NT2/D1 (cell line): ENCODE measurements at regions not wholly inside any gene's neighbourhood (a gene's known extent, or its start where the extent isn't known, plus 50 kb on each side); places are given as distances from the start of the nearest gene placed in this dataset.

Experiments used
- DNase-seq: peaks from one replicate; pipeline ENCODE4 v3.0.0-alpha.2; 2011; ENCODE audit warnings: low read depth, low spot score
- H3K27me3 ChIP-seq: 2 replicates; pipeline ENCODE4 v1.6.0; 2011; ENCODE audit warnings: mild to moderate bottlenecking; ENCODE audit not compliant: insufficient read length, insufficient read depth
- H3K36me3 ChIP-seq: 2 replicates; pipeline ENCODE4 v1.6.1; 2011; ENCODE audit warnings: mild to moderate bottlenecking, low read length, mixed read lengths; ENCODE audit not compliant: insufficient read depth, insufficient read length
- H3K4me1 ChIP-seq: 2 replicates; pipeline ENCODE4 v1.5.1; 2011; ENCODE audit not compliant: insufficient read depth, insufficient read length
- H3K4me3 ChIP-seq: 2 replicates; pipeline ENCODE4 v1.5.1; 2011; ENCODE audit warnings: low read depth; ENCODE audit not compliant: insufficient read length
- H3K9ac ChIP-seq: 2 replicates; pipeline ENCODE4 v1.6.0; 2011; ENCODE audit warnings: low read depth; ENCODE audit not compliant: insufficient read length
- H3K9me3 ChIP-seq: 2 replicates; pipeline ENCODE4 v1.5.1; 2011; ENCODE audit warnings: mild to moderate bottlenecking, low read length; ENCODE audit not compliant: insufficient read depth
- SUZ12 ChIP-seq: IDR thresholded peaks from 2 replicates; pipeline ENCODE4 v1.6.1; 2011; ENCODE audit not compliant: insufficient read length, insufficient read depth; ENCODE audit errors: extremely low read depth
- YY1 ChIP-seq: IDR thresholded peaks from 2 replicates; pipeline ENCODE4 v1.6.1; 2011; ENCODE audit not compliant: insufficient read length, insufficient read depth
- ZNF274 ChIP-seq: IDR thresholded peaks from 2 replicates; pipeline ENCODE4 v1.6.1; 2011; ENCODE audit warnings: mild to moderate bottlenecking, low read depth, low read length

- no peaks in the 10 kb centered on the region for H3K36me3 ChIP-seq
- H3K4me3 ChIP-seq = no peak overlapping the region
- no peaks in the 10 kb centered on the region for H3K9me3 ChIP-seq
- H3K27me3 ChIP-seq = no peaks in the 10 kb centered on the region
- no peak for DNase-seq
- H3K9ac ChIP-seq = no peak overlapping the region
- no peaks in the 10 kb centered on the region for H3K4me1 ChIP-seq
- TF ChIP-seq SUZ12 (no peak), YY1 (no peak), ZNF274 (no peak)
These were observed 491.8 kb downstream of the XIRP2 start for GRCh38 chr2:167380094-167380493.

- Histone ChIP-seq H3K36me3 (no peaks in the 10 kb centered on the region), H3K9me3 (no peaks in the 10 kb centered on the region), H3K27me3 (no peaks in the 10 kb centered on the region), H3K9ac (no peak overlapping the region), H3K4me3 (no peak overlapping the region), H3K4me1 (no peaks in the 10 kb centered on the region)
- TF ChIP-seq SUZ12 = no peak
- TF ChIP-seq YY1 = no peak
- TF ChIP-seq ZNF274 = no peak
- no peak for DNase-seq
These were observed 480.8 kb downstream of the XIRP2 start for GRCh38 chr2:167369083-167369482.

GRCh38 chr2:167368371-167368770 lies 480.1 kb downstream of the XIRP2 start:
- no peak for DNase-seq
- no peaks in the 10 kb centered on the region for H3K4me1 ChIP-seq
- TF ChIP-seq SUZ12 (no peak), YY1 (no peak), ZNF274 (no peak)

GRCh38 chr2:167365216-167365615 lies 476.9 kb downstream of the XIRP2 start:
- Histone ChIP-seq H3K9me3 (no peaks in the 10 kb centered on the region), H3K27me3 (no peaks in the 10 kb centered on the region), H3K4me1 (no peaks in the 10 kb centered on the region), H3K9ac (no peak overlapping the region), H3K36me3 (no peaks in the 10 kb centered on the region), H3K4me3 (no peak overlapping the region)
- no peak for DNase-seq
- no peak for TF ChIP-seq SUZ12
- TF ChIP-seq YY1 = no peak
- TF ChIP-seq ZNF274 = no peak

More at GRCh38 chr2:167368371-167368770, 480.1 kb downstream of the XIRP2 start:
- Histone ChIP-seq H3K9ac (no peak overlapping the region), H3K4me3 (no peak overlapping the region), H3K27me3 (no peaks in the 10 kb centered on the region), H3K36me3 (no peaks in the 10 kb centered on the region), H3K9me3 (no peaks in the 10 kb centered on the region)

- no peak for DNase-seq
- TF ChIP-seq ZNF274 (no peak), SUZ12 (no peak), YY1 (no peak)
- Histone ChIP-seq H3K36me3 (no peaks in the 10 kb centered on the region), H3K9me3 (no peaks in the 10 kb centered on the region), H3K4me1 (no peaks in the 10 kb centered on the region), H3K27me3 (no peaks in the 10 kb centered on the region), H3K4me3 (no peak overlapping the region), H3K9ac (no peak overlapping the region)
These were observed 473.1 kb downstream of the XIRP2 start for GRCh38 chr2:167361426-167361825.

GRCh38 chr2:167355821-167356220 lies 467.5 kb downstream of the XIRP2 start:
- no peaks in the 10 kb centered on the region for H3K9me3 ChIP-seq
- DNase-seq = no peak
- TF ChIP-seq ZNF274 (no peak), YY1 (no peak), SUZ12 (no peak)
- H3K9ac ChIP-seq = no peak overlapping the region
- H3K27me3 ChIP-seq = no peaks in the 10 kb centered on the region
- no peak overlapping the region for H3K4me3 ChIP-seq
- no peaks in the 10 kb centered on the region for H3K36me3 ChIP-seq
- no peaks in the 10 kb centered on the region for H3K4me1 ChIP-seq

GRCh38 chr2:167353605-167354280 lies 465.5 kb downstream of the XIRP2 start:
- no peaks in the 10 kb centered on the region for H3K27me3 ChIP-seq
- H3K9ac ChIP-seq = no peak overlapping the region
- DNase-seq = no peak
- TF ChIP-seq YY1 (no peak), ZNF274 (no peak), SUZ12 (no peak)
- no peaks in the 10 kb centered on the region for H3K36me3 ChIP-seq
- H3K4me3 ChIP-seq = no peak overlapping the region
- no peaks in the 10 kb centered on the region for H3K9me3 ChIP-seq
- H3K4me1 ChIP-seq = no peaks in the 10 kb centered on the region

- Histone ChIP-seq H3K9me3 (no peaks in the 10 kb centered on the region), H3K4me1 (no peaks in the 10 kb centered on the region), H3K27me3 (no peaks in the 10 kb centered on the region), H3K36me3 (no peaks in the 10 kb centered on the region), H3K9ac (no peak overlapping the region), H3K4me3 (no peak overlapping the region)
- DNase-seq = no peak
- TF ChIP-seq YY1 (no peak), ZNF274 (no peak), SUZ12 (no peak)
These were observed 457.3 kb downstream of the XIRP2 start for GRCh38 chr2:167345559-167345958.
